ENCODE measurements at regions not wholly inside any gene's neighbourhood (a gene's known extent, or its start where the extent isn't known, plus 50 kb on each side); places are given as distances from the start of the nearest gene placed in this dataset.

- ATAC-seq (no peak), DNase-seq (no peak)
- intact Hi-C loops (cut with DNase I) = no loop called here
- Histone ChIP-seq H3K4me1 (no peaks in the 10 kb centered on the region), H3K36me3 (no peaks in the 10 kb centered on the region), H3K27ac (no peak overlapping the region), H3K27me3 (peaks cover 0 to 32% of the 10 kb centered on the region in 2 donors), H3K9me3 (no peaks in the 10 kb centered on the region), H3K4me3 (no peak overlapping the region)
- TF ChIP-seq CTCF (IDR thresholded peaks at IDR 0.05) = no peak
These were observed 266.8 kb downstream of the ABHD5 start for GRCh38 chr3:43957553-43957952.

- no peak for TF ChIP-seq CTCF (IDR thresholded peaks at IDR 0.05)
- DNase-seq (no peak), ATAC-seq (no peak)
- Histone ChIP-seq H3K27ac (no peak overlapping the region), H3K4me1 (no peaks in the 10 kb centered on the region), H3K36me3 (no peaks in the 10 kb centered on the region), H3K27me3 (peaks cover 0 to 33% of the 10 kb centered on the region in 2 donors), H3K9me3 (no peaks in the 10 kb centered on the region), H3K4me3 (no peak overlapping the region)
- intact Hi-C loops (cut with DNase I) = no loop called here
These were observed 267.4 kb downstream of the ABHD5 start for GRCh38 chr3:43958005-43958770.

GRCh38 chr3:43958973-43959372 is 268.2 kb downstream of the ABHD5 start:
- intact Hi-C loops (cut with DNase I) = no loop called here
- TF ChIP-seq CTCF (IDR thresholded peaks at IDR 0.05) = no peak
- no peak for ATAC-seq

GRCh38 chr3:43959498-43960447 is 269.0 kb downstream of the ABHD5 start:
- Histone ChIP-seq H3K36me3 (no peaks in the 10 kb centered on the region), H3K27ac (no peak overlapping the region), H3K27me3 (peaks cover 0 to 39% of the 10 kb centered on the region in 2 donors), H3K4me1 (no peaks in the 10 kb centered on the region), H3K4me3 (no peak overlapping the region), H3K9me3 (no peaks in the 10 kb centered on the region)
- DNase-seq (no peak), ATAC-seq (no peak)
- intact Hi-C loops (cut with DNase I) = no loop called here
- TF ChIP-seq CTCF (IDR thresholded peaks at IDR 0.05) = no peak

More at GRCh38 chr3:43958973-43959372, 268.2 kb downstream of the ABHD5 start:
- no peak for DNase-seq
- Histone ChIP-seq H3K27me3 (peaks cover 0 to 36% of the 10 kb centered on the region in 2 donors), H3K36me3 (no peaks in the 10 kb centered on the region), H3K4me1 (no peaks in the 10 kb centered on the region), H3K4me3 (no peak overlapping the region), H3K27ac (no peak overlapping the region), H3K9me3 (no peaks in the 10 kb centered on the region)

- no peak for TF ChIP-seq CTCF (IDR thresholded peaks at IDR 0.05)
- no peak overlapping the region for H3K27ac ChIP-seq
- H3K9me3 ChIP-seq = no peaks in the 10 kb centered on the region
- DNase-seq (peak in 2 of 4 donors; percentile 22 to 33), ATAC-seq (no peak)
- H3K4me1 ChIP-seq = no peaks in the 10 kb centered on the region
- intact Hi-C loops (cut with DNase I) = no loop called here
- peaks cover 0 to 33% of the 10 kb centered on the region in 2 donors for H3K27me3 ChIP-seq
- H3K4me3 ChIP-seq = no peak overlapping the region
- H3K36me3 ChIP-seq = no peaks in the 10 kb centered on the region
These were observed 269.7 kb downstream of the ABHD5 start for GRCh38 chr3:43960448-43960840.
